Myocyte (in vitro differentiated cells): ENCODE measurements at regions not wholly inside any gene's neighbourhood (a gene's known extent, or its start where the extent isn't known, plus 50 kb on each side); places are given as distances from the start of the nearest gene placed in this dataset.
"Not testable (repeated sequence)": the region's sequence is repeated elsewhere in the genome, so short reads cannot be mapped to it uniquely, and the experiment has no call there.

Source experiments
- DNase-seq: peaks from one replicate; pipeline ENCODE4 v3.0.0-alpha.2; 2012; ENCODE audit warnings: low read depth

DNA sequence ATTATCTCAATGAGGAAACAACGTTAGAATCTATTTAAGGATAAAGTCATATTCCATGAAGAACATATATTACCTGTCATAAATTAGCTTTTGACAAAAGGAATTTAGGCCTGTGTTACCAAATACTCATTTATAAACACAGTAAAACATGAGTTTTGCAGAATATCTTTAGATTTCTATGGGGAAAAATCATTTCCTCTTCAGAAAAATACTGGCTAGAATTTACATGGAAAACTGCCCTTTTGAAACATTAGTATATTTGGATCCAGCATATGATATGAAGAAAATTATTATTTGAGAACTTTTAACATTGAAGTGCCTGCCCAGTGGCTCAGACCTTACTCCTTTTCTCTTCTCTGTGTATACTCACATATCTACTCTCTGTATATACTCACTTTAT is 131.4 kb upstream of the NEIL3 start:
- no peak for DNase-seq

GRCh38 chr4:177182166-177182565 is 127.5 kb upstream of the NEIL3 start:
- DNase-seq = no peak

GRCh38 chr4:177182728-177183127 is 126.9 kb upstream of the NEIL3 start:
- no peak for DNase-seq

DNA sequence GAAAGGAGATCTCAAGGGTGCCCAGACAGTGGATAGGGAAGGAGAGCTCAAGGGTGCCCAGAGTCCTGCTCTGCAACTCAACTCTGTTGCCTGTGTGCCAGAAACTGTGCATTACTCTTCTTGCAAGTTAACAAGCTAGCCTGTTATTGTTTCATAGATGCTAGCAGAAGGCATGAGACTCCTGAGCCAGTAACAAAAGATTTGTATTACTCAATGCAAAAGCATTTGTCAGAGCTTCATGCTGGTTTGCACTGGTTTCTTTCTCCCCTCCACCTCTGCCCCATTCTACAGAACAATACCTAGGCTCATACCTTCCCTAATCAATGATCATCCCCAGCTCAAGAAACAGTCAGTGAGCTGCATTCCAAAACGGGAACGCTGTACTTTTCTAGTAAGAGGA is 124.5 kb upstream of the NEIL3 start:
- no peak for DNase-seq

GRCh38 chr4:177185579-177185978 is 124.1 kb upstream of the NEIL3 start:
- no peak for DNase-seq

DNA sequence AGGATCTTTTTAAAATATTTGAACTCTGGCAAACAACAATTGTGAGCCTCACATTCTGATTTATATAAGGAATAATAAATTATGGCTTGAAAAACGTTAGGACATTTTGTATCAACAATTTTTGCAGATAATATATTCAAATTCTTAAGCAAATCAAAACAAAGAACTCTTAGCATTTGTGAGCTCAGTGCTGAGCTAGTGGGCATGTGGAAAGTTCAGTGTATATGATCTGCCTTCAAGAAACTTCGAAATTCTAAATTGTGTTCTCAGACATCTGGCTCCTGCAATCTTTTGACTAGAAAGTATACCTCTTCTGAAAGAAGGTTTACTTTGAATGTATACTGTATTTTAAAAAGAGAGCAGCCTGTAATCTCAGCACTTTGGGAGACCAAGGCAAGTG is 122.3 kb upstream of the NEIL3 start:
- no peak for DNase-seq

- DNase-seq = peak; percentile 18
These were observed 118.6 kb upstream of the NEIL3 start for GRCh38 chr4:177190995-177191580.

DNA sequence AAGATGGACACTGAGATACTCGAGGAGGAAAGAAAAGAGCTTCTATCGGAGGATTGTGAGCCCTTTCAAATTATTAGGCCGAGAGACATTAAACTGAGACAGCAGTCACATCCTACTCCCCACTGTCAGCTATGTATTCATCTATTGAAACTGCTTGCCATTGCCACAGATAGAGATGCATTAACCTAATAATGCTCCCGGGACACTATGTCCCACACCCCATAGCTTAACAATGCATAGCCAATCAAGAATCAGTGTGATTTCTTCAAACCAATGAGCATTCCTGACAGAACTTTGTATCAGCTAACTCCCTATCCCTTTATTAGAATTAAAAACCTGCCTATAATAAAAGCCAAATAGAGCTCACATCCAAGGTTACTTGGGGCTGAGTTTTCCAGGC is 118.1 kb upstream of the NEIL3 start:
- DNase-seq = no peak

DNA sequence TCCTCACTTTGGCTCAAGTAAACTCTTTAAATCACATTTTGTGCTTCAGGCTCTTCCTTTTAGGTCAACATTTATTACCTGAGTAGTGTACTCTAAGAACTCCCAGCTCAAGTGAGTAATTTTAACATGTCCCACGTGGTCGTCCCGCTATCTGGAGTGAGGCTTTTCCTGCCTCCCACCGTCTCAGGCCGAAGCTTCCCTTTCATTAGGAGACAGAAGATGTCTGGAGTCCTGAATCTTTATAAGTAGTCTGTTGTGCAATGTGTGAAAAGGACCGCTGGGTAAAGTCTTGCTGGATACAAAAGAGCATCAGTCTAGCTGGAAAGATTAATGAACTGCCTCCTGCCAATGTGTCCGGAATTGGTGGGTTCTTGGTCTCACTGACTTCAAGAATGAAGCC is 117.7 kb upstream of the NEIL3 start:
- no peak for DNase-seq

DNA sequence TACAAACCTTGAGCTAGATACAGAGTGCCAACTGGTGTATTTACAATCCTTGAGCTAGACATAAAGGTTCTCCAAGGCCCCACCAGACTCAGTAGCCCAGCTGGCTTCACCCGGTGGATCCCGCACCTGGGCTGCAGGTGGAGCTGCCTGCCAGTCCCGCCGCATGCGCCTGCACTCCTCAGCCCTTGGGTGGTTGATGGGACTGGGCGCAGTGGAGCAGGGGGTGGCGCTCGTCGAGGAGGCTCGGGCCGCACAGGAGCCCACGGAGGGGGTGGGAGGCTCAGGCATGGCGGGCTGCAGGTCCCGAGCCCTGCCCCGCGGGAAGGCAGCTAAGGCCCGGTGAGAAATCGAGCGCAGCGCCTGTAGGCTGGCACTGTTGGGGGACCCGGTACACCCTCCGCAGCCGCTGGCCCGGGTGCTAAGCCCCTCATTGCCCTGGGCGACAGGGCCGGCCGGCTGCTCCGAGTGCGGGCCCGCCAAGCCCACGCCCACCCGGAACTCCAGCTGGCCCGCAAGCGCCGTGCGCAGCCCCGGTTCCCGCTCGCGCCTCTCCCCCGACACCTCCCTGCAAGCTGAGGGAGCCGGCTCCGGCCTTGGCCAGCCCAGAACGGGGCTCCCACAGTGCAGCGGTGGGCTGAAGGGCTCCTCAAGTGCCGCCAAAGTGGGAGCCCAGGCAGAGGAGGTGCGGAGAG is 116.5 kb upstream of the NEIL3 start:
- not testable (repeated sequence) for DNase-seq

GRCh38 chr4:177194906-177195305 is 114.8 kb upstream of the NEIL3 start:
- DNase-seq = no peak

DNA sequence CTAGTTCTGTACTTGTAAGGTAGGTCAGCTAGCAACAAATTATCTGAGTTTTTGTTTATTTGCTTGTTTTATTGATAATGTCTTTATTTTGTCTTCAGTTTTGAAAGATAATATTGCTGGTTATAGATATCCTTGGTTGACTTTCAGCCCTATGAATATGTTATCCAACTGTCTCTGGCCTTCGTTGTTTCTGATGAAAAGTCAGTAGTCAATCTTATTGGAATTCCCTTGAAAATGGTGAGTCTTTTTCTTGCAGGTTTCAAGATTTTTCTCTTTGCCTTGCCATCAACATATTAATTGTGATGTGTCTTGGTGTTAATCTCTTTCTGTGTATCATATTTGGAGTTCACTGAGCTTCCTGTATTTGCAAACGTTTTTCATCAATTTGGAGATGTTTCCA is 113.1 kb upstream of the NEIL3 start:
- DNase-seq = no peak

DNA sequence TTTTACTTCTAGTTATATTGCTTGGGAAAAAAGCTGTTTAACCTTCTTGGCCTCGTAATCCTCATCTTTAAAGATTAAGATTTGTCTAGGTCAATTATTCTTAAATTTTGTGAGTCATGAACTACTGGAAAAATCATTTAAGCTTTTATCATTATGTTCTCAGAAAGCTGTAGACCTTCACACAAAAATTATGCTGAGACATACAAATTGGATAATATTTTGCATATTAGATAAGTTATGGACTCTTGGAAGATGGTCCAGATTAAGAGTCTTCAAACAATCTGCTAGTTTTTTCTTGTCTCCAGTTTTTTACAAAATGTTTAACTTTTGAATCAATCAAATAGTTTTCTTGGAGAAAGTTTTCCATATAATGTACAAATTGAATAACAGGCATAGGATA is 108.1 kb upstream of the NEIL3 start:
- no peak for DNase-seq

DNA sequence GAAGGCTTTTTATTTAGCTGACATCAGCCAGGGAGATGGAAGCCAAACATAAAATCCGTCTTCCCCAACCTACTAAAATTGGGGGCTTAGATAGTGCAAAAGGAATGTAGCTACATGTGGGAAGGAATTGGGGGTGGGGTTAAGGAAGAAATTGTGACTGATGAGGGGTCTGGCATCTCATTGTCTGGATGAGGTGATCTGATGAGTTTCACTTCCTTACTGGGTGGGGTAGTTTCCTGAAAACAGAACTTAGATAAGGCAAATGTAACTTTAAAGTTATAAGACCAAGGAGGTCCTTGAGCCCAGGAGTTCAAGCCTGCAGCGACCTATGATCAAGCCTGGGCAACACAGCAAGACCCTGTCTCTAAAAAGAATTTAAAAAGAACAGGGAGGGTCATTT is 105.5 kb upstream of the NEIL3 start:
- no peak for DNase-seq

GRCh38 chr4:177214935-177215334 is 94.7 kb upstream of the NEIL3 start:
- DNase-seq = no peak

DNA sequence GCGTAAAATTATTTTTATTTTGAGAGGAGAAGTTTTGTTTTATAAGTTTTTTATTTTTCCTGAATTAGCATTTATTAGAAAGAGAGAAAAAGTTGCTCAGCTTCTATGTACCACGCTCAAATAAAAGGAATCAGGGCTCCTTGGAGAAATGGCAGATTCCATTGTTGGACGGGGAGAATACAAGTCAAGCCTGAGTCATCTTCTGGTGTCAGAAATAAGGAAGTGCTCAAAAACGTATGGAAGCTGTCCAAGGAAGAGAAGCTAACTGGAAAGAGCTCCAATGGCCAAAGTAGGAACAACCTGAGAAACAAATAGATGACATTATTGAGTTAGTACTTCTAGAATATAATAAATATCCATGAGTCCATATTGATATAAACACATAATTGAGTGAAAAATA is 89.3 kb upstream of the NEIL3 start:
- no peak for DNase-seq

GRCh38 chr4:177222781-177223180 is 86.9 kb upstream of the NEIL3 start:
- DNase-seq = no peak

DNA sequence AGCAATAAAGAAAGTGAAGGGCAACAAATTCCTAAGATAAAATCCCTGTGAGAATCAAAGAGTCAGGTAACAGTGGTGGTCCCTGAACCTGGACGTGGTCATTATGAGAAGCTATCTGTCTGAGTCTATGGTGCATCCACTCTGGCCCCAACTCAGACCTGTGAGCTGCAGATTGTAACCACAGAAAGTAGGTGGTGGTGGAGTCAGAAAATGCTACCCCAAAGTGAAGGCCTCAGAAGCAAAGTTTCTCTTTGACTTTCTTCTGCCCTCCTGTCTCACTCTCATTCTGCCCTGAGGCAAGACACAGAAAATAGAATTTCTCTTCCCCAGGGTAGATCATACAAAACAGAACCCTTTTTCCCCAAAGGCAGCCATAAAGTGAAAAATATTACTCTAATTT is 84.1 kb upstream of the NEIL3 start:
- DNase-seq = no peak

- no peak for DNase-seq
These were observed 82.0 kb upstream of the NEIL3 start for GRCh38 chr4:177227636-177228035.

DNA sequence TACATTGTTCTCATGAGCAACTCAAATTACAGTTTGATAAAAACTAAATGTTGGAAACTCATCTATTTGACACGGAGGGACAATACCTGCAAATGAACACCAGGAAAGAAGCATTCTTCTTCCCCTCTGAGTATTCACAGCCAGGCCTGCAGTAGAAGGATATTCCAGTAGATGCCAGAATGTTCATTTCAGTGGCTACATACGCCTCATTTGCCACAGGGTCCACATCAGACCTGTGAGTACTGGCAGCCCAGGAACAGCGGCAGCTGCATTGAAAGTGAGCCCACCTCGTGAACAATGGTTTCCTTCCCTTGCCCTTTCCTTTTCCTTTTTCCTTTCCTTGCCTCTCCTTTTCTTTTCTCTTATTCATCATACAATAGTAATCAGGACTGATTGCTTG is 81.1 kb upstream of the NEIL3 start:
- DNase-seq = no peak

DNA sequence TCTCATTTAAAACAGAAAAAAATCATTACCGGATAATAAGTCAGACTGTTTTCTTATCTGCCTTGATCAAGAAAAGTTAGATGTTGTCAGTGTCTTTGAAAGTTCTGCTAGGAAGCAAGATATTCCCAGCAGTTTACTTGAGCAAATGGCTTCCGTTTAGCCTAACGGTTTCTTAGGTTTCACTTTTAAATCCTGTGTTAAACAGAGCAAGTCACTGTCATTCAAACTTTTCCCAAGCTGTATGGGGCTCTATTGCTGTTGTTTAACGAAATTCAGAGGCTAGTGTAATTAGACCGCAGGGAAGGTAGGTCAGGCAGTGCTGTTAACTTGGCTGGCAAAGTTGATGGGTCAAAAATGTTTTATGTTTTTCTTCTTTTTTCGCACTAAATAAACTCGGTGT is 80.3 kb upstream of the NEIL3 start:
- peak; percentile 17 for DNase-seq

GRCh38 chr4:177232473-177232872 is 77.2 kb upstream of the NEIL3 start:
- DNase-seq = no peak

DNA sequence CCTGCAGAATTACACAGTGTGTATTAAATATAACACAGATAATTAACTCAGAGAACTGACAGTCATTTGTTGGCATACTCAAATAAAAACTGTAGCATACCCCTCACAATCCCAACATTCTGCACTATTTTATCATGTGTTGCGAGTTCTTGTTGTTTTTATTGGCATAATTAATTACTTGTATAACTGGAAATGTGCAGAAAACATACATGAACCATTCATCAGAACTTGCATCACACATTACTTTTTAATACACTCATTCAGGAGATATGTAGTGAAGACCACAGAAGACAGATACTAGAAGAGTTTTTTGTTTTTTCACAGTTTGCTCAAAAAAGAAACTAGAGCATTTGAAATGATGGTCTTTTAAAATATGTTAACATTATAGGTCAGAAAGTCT is 74.6 kb upstream of the NEIL3 start:
- DNase-seq = no peak

- DNase-seq = no peak
These were observed 72.8 kb upstream of the NEIL3 start for GRCh38 chr4:177236886-177237285.
